NCI-H2107 treated with DMSO at 0.1 percent for 48 hours (cell line): ENCODE measurements at regions not wholly inside any gene's neighbourhood (a gene's known extent, or its start where the extent isn't known, plus 50 kb on each side); places are given as distances from the start of the nearest gene placed in this dataset.

Source experiments
- DNase-seq: peaks from one replicate; lab custom pipeline; 2025; ENCODE audit not compliant: unreplicated experiment; lab: John Stamatoyannopoulos, UW

DNA sequence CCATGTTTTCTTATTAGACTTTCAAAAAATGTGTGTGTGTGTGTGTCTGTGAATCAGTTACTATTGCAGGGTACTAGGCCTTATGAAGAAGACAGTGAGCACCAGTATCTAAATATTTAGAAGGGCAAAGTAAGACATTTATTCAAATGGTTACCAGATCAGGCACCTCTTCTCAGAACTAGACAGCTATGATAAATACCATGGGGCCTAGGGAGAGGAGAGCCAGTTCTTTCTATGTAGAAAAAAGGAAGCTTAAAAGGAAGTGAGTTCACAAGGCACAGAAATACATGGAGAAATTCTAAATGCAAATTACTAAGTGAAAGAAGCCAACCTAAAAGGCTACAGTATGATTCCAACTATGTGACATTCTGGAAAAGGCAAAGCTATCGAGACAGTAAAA, 261.3 kb downstream of the SOX11 start:
- no peak for DNase-seq

DNA sequence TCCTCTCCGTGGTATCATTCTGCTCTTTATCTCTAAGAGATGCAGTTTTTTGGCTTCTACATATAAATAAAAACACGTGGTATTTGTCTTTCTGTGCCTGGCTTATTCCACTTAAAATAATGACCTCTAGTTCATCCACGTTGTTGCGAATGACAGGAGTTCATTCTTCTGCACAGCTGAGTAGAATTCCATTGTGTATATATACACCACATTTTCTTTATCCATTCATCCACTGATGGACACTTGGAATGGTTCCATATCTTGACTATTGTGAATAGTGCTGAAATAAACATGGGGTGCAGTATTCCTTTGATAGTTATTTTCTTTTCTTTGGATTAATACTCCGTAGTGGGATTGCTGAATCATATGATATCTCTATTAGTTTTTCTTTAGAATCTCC, 262.3 kb downstream of the SOX11 start:
- DNase-seq, result no peak

DNA sequence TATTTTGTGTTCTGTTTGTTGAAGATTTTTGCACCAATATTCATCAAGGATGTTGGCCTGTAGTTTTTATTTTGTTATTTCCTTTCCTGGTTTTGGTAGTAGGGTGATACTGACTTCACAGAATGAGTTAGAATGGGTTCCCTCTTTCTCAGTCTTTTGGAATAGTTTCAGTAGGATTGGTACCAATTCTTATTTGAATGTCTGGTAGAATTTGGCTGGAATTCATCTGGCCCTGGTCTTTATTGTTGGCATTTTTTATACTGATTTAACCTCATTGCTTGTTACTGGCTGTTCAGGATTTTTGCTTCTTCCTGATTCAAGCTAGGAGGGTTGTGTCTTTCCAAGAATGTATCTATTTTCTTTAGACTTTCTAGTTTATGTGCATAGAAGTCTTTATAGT, 263.7 kb downstream of the SOX11 start:
- no peak for DNase-seq

DNA sequence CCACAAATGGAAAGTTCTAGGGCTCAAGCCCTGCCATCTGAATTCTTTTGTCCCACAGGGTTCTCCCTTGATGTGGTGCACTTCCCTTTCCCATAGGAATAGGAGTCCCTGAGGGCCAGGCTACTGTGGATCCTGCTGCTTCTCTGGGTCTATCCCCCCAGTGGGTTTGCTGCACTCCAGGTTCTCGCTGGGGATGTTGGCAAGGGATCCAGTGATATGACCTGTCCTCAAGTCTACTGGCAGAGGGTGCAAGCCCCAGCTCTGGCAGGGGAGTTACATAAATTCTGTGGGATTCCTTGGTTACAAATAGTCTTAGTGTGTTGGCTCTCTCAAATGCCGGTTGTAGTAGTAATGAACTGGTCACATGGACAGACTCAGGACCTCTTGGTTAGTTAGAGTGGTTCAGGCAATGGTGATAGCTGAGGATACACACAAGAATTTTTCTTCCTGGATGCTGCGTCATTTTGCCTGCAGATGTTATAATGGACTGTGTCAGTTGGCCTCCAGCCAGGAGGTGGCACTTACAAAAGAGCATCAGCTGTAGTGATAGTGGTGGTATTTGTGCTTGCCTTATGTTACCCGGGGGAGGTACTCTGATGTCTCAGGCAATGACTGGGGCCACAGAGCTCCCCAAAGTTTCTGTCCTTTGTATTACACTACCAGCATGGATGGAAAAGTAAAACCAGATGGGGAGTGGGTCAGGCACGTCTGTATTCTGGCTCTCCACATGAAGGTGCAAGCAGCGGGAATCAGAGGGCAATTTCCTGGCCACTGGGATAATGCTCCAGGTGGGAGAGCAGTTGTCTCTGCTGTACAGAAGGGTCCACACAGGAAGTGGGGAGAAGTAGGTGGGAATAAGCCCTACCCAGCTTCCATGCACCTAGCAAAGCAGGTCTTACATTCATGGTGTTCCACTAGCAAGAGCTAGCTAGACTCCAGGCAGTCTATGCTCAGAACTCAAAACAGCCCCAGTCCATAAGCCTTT, 267.9 kb downstream of the SOX11 start:
- DNase-seq, result no peak

DNA sequence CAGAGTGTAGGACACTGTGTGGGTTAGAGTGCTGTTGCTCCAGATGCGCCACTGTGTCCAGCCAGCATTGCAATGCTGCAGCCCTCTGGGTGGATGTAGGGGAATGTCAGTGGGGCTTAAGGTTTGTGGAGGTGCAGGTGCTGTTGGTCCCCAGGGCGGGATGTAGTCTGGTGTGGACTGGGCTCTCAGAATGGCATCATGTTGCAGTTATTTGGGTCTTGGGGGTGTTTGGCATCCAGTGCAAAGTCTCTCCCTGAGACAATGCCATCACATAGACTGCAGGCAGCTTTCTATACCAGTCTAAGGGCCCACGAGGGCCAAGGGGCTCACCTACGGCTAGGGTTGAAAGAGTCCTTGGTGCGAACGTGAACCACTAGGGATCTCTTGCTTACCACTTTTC, 275.3 kb downstream of the SOX11 start:
- DNase-seq, result no peak

DNA sequence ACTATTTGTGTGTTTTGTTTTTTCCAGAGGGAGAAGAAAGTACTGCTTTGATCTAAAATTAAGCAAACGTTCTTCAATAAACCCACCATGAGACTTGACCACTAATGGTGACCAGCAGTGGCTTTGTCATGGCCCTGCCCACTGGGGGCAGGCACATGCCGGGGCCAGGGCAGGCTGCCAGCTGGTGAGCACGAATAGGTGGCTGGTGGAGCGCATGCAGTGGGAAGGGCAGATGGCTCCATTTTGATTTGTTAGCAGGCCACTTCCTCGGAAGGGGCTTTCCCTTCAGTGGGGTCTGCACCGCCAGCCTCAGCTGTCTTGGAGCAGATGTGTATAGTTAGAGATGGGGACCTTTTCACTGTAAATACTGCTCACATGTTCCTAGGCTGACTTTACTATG, 277.1 kb downstream of the SOX11 start:
- DNase-seq, result no peak

DNA sequence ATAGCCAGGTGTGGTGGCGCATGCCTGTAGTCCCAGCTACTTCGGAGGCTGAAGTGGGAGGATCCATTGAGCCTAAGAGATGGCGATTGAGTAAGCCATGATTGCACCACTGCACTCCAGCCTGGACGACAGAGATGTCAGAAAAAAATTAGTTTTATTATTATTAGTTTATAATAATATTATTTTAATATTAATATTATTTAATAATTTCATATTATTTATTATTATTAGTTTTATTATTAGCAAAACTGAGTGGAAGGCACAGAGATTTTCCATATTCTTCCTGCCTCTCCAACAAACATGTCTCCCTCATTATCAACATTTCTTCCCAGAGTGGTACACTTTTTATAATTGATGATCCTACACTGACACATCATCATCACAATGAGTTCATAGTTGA, 278.2 kb downstream of the SOX11 start:
- no peak for DNase-seq

DNA sequence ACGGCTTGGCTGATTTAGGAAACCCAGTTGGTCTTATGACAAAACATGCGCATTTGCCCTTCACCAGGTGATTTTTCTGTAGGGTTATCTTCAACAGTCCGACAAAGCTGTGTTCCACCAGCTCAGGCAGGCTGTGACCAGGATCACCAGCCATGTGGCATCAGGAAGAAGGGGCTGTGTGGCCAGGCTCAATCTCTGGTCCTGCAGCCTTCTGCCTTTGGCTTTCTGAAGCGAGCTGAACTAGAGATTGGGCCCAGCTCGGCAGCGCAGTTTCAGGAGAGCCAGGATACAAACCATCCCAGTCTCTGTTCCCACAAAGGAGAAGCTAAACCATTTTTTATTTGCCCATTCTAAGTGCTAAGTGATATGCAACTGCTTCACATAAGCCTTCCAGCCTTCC, 282.3 kb downstream of the SOX11 start:
- no peak for DNase-seq

DNA sequence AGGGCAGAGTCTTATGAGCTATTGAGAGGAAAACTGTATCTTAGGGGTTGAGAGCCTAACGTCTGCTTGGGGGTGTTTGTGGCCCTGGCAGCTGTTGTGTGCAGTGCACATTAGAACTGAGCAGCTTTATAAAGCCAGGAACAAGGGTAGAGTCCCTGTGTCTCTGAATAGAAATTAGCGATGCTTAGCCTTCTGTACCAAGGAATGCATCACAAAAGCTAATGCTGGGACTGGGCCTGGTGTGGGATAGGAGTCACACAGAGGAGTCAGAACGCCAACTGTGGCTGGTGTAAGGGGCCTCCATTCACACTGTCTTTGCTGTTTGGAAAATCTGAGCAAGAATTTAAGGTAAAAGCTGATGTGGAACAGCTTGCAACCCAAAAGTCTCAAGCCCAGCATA, 283.2 kb downstream of the SOX11 start:
- DNase-seq, result no peak

DNA sequence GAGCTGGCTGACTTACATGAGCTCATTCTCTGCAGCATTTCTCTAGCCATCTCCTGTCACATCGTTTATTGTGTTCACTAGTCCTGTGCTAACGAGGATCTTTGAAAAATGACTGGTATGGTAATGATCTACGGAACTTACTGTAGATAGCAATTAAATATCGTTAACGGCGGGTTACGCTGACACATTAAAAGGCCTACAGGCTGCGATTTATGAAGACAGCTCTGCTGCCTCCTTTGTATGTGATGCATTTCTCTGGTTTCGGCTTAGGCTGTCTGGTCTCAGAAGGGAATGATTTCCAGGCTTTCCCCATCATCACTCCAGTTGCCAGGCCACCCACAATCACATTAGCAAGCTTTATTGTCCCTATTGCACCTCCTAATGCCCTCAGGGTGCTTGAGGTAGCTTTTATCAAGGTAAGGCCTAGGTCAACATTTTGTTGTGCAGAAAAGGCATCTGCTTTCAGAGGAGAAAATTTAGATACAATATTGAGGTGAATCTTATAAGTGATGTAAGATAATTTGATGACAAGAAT, 284.4 kb downstream of the SOX11 start:
- no peak for DNase-seq

DNA sequence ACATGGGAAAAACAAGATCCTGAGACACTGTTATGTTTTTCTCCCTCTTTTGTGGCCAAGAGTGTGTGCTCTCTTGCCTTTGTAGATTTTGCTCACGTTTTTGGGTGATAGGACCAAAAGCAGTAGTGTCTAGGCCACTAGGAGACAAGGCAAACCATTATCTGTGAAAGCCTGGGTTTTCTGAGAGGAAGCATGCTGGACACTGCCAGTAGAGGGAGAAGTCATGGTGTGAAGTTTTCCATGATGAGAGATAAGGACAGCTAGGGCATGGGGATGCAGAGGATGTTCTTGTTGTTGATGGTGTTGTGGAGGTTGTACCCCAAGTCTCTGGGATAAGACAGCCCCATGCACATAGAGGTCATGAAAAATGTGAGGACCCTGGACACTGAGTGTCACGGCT, 285.3 kb downstream of the SOX11 start:
- DNase-seq, result no peak

DNA sequence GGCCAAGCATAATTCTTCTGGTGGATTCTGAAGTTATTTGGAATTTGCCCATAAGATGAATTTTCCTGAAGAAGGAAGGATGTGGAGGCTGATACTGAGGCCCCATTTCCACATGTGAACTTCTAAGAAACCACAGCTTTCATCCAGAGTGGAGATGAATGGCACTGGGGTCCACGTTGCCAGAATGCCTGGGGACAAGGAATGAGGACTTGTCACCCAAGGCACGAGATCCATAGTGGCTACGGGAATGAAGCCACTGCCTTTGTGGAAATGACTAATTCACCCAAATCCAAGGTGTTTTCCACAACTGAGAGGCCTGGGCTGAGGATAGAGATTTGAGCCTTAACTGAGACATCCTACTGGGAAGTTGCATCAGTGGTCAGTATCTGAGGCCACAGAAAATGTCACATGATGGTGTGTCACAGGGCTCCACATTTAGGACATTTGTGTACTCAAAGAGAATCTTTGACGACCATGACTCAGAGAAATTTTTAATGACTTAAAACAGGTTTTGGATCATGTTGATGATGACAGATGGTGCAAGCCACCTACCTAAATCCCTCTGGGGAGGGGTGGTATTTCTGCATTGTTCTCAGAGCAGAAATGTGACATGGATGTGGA, 286.1 kb downstream of the SOX11 start:
- DNase-seq, result no peak

DNA sequence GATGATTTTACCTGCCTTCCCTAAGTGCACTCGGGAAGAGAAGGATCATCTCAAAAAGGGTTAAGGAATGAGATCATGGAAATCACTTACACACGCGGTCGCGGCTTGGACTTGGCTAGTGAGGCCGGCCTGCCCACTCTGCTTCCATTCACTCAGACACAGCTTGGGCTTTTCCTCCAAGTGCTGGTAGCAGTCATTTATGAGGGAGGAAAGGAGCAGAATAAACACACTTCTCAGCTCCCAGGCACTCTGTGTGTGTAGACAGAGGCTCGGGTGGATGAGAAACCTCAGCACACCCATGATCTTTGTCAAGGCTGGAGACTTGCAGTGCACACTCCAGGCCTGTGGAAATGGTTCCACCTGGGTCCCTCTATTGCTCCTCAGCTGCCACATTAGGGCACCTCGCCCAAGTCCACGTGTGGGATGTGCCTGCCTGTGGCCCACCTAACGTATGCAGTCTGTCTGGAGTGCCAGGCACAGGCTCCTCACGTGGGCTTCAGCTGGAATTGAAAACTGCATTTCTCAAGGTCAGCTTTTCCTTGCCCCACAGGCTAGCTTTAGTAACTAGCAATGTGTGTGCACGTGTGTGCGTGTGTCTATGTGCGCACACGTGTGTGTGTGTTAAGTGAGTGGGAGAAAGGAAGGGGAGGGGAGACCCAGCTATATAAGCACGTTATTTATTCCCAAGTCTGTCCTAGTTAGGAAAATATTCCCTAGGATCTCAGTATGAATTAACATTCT, 288.4 kb downstream of the SOX11 start:
- DNase-seq, result no peak

DNA sequence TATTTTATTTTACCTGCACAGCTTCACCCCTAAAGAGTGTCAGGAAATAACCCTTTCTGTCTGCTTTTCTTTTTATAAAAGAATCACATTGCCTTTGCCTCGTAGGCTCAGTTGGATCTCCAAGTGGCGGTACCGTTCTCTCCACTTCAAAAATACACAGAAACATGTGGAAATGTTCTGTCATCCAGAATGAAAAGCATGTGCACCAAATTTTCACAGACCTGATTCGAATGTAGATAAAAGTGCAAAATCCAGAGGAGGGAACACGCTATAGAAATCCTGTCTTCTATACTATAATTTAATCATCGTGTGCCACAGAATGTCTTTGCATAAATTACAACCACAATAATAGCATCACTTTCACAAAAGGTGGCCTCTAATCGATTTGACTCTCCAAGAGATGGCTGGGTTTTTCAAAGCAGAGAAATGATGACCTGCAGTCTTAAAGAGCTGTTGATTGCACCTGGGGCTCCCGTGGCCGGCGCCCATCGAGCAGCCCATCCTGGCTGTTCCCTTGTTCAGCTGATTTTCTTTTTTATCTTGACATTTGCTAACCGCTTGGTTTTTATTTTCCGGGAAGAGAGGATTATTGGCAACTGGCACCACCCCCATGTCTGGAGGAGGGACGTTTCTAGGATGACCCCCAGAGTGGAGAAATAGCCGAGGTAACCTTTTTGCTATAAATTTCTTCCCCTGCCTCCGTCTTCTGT, 290.2 kb downstream of the SOX11 start:
- peak; percentile 50 for DNase-seq

DNA sequence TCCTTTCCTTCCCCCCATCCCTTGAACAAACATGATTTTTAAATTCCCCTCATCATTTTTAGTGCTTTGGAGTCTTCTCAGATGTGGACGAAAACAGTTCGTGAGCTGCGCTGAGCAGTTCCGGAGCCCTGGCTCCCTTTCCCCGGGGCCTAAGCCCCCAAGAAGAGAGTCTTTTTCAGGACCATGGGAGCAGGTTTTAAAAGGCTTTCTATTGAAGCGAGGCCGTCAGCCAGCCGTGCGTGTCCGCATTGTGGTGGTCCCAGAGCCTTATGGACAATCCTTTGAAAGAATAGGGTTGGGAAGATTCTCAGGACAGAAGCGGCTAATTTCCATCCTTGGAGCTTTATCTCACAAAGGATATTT, 290.7 kb downstream of the SOX11 start:
- no peak for DNase-seq

DNA sequence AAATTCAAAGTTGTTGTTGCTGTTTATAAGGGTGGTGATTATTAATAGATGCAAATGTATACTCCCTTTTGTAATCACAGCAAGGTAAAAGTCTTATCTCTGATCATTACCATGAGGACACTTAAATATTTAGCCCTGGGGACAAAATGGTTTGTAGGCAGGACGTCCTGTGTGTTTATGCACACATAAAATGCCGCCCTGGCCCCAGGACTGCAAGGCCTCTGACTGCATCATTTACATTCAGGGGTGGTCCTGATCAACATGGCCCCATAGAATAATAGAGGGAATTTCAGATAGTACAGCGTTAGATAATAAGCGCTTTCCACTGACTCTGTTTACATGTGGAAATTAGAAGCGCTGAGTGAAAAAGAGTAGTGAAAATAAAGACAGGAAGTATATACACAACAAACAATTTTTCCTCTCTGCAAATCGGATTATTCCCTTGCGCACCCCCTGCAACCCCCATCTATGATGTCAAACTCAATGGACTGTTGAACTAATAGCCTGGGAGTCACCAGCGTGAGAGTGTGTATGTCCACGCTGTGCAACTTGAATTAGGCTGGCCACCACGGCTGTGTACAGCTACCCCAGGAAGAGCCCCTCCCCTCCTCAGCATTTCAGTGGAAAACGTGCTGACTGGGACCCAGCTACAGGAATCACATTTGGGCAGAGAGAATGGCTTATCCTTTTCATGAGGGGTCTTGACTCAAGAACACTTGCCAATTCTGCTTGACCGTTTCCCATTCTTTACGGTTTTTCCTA, 291.5 kb downstream of the SOX11 start:
- DNase-seq, result no peak

DNA sequence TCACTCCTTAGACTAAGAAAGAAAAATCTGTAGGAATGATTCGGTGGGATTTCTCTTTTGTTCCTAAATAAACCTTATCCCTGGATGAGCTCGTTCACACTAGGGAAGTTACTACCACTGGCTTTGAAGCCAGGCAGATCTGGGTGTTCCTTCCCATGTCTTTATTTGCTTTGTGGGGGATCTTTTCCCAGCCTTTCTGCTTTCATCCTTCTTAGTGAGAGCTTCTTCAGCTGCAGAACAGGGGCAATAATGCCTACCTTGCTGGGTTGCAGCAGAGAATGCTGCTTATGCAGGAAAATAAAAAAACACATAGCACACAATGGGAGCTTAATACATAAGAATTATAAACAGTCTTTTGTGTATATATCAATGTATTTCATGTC, 292.1 kb downstream of the SOX11 start:
- DNase-seq, result no peak

DNA sequence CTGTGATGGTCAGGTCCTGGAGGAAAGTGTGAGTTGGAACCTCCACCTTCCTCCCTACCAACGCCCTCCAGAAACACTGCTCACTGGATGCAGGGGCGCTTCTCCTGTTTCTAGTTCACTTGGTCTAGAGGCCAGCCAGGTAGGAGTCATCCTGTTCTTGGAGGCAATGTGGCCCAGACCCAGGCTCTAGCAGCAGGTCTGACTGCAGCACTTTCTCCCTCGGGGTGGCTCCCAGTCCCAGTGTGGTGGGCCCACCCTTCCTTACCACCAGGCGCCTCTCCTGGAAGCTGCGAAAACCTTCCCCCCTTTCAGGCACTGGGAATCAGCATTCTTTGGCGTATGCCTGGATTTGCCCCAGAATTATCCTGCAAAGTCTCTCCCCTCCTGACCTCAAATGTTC, 292.8 kb downstream of the SOX11 start:
- DNase-seq, result no peak

DNA sequence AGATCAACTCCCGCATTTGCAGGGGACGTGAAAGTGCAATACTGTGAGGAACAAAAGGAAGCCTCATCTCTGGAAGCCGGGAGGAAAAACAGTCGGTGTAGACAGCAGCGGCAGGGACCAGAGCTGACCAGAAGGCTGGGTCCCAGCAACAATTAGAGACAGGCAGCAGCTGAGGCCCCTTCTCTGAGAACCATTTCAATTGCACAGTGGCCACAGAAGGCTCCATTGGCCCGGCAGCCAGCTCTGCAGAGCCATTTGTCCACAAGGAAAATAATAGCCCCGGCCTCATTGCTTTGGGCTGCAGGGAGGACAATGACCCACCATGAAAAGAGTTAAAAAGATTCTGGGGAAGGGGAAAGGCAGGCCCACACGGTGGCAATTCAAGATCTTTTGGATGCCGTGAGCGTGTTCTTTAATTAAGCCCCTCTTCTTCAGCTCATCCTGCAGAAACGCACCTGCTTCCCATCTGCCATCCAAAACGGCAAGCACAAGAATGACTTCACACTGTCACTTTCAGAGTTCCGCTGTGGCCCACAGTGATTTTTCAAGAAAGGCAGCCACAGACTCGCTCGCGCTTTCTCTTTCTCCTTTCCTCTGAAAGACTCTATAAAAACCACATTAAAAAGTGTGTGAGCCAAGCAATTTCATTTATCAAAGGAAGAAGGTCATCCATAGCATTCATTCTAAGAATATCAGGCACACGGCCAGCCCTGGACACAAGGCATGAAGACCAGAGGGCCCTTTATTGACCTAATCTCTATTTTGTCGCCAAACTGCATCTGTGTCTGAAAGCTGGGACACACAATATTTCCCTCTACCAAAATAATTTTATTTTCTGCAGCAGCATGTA, 293.6 kb downstream of the SOX11 start:
- no peak for DNase-seq
